Epidermal melanocyte (primary cell): ENCODE measurements at regions not wholly inside any gene's neighbourhood (a gene's known extent, or its start where the extent isn't known, plus 50 kb on each side); places are given as distances from the start of the nearest gene placed in this dataset.

Source experiments
- DNase-seq: peaks from one replicate; pipeline ENCODE4 v3.0.0; 2011; ENCODE audit warnings: low spot score; ENCODE audit not compliant: insufficient read length

GRCh38 chr12:45627407-45628069, 102.0 kb upstream of the ARID2 start:
- DNase-seq = no peak

- DNase-seq = no peak
Measured at GRCh38 chr12:45629292-45629691, 100.2 kb upstream of the ARID2 start.

GRCh38 chr12:45633733-45634132, 95.8 kb upstream of the ARID2 start:
- DNase-seq = no peak

GRCh38 chr12:45634273-45634917, 95.1 kb upstream of the ARID2 start:
- no peak for DNase-seq

GRCh38 chr12:45637242-45637641, 92.3 kb upstream of the ARID2 start:
- no peak for DNase-seq

- DNase-seq = peak; percentile 59
Measured at GRCh38 chr12:45637706-45638105, 91.8 kb upstream of the ARID2 start.

GRCh38 chr12:45638386-45638785, 91.1 kb upstream of the ARID2 start:
- no peak for DNase-seq

GRCh38 chr12:45644541-45644940, 85.0 kb upstream of the ARID2 start:
- no peak for DNase-seq

GRCh38 chr12:45646851-45647581, 82.5 kb upstream of the ARID2 start:
- DNase-seq = no peak

GRCh38 chr12:45648070-45648469, 81.4 kb upstream of the ARID2 start:
- DNase-seq = no peak

- DNase-seq = no peak
Measured at GRCh38 chr12:45651029-45651428, 78.5 kb upstream of the ARID2 start.

GRCh38 chr12:45654002-45654665, 75.4 kb upstream of the ARID2 start:
- no peak for DNase-seq

- DNase-seq = no peak
Measured at GRCh38 chr12:45655186-45655585, 74.3 kb upstream of the ARID2 start.

- DNase-seq = no peak
Measured at GRCh38 chr12:45655743-45656142, 73.8 kb upstream of the ARID2 start.

- no peak for DNase-seq
Measured at GRCh38 chr12:45658020-45658419, 71.5 kb upstream of the ARID2 start.

GRCh38 chr12:45660330-45660729, 69.2 kb upstream of the ARID2 start:
- no peak for DNase-seq

GRCh38 chr12:45663455-45663854, 66.1 kb upstream of the ARID2 start:
- DNase-seq = no peak

- DNase-seq = no peak
Measured at GRCh38 chr12:45665941-45666340, 63.6 kb upstream of the ARID2 start.

- no peak for DNase-seq
Measured at GRCh38 chr12:45666396-45666795, 63.1 kb upstream of the ARID2 start.

GRCh38 chr12:45666816-45667215, 62.7 kb upstream of the ARID2 start:
- no peak for DNase-seq

GRCh38 chr12:45667761-45668160, 61.7 kb upstream of the ARID2 start:
- no peak for DNase-seq

- DNase-seq = no peak
Measured at GRCh38 chr12:45668641-45669040, 60.9 kb upstream of the ARID2 start.
